ENCODE measurements at regions not wholly inside any gene's neighbourhood (a gene's known extent, or its start where the extent isn't known, plus 50 kb on each side); places are given as distances from the start of the nearest gene placed in this dataset.

- DNase-seq (ENCODE audit: low spot score) (no peak), ATAC-seq (no peak)
- Mint-ChIP-seq H3K27me3 (ENCODE audit: low read depth) (no peaks in the 10 kb centered on the region), H3K4me3 (no peak overlapping the region), H3K27ac (no peak overlapping the region), H3K36me3 (peaks cover 3% of the 10 kb centered on the region), H3K4me1 (peaks cover 8% of the 10 kb centered on the region; the same call in 1 of the 2 replicates), H3K9me3 (peaks cover 45% of the 10 kb centered on the region)
- POLR2A ChIA-PET, result no interaction called here
- CTCF ChIA-PET, result no interaction called here
- TF ChIP-seq TCF7 (CRISPR knock-in tag; IDR thresholded peaks at IDR 0.05; ENCODE audit: low read depth) (no peak), NFE2L1 (CRISPR knock-in tag; IDR thresholded peaks at IDR 0.05) (no peak), SP1 (CRISPR knock-in tag; conservative IDR thresholded peaks at IDR 0.05) (no peak), ZNF416 (CRISPR knock-in tag; IDR thresholded peaks at IDR 0.05) (no peak), ATF6 (CRISPR knock-in tag; IDR thresholded peaks at IDR 0.05) (no peak), GTF2I (CRISPR knock-in tag; conservative IDR thresholded peaks at IDR 0.05) (no peak), ATF2 (CRISPR knock-in tag; IDR thresholded peaks at IDR 0.05; ENCODE audit: borderline replicate concordance, low read depth) (no peak), ETV6 (CRISPR knock-in tag; IDR thresholded peaks at IDR 0.05) (no peak)
Measured at GRCh38 chr15:96138985-96139384, 191.5 kb upstream of the NR2F2 start.

- ATAC-seq (no peak), DNase-seq (ENCODE audit: low spot score) (no peak)
- no peak overlapping the region for H3K27ac Mint-ChIP-seq
- ChIA-PET CTCF (no interaction called here), POLR2A (no interaction called here)
- no peak overlapping the region for H3K4me3 Mint-ChIP-seq
- TF ChIP-seq PREB (CRISPR knock-in tag; IDR thresholded peaks at IDR 0.05; ENCODE audit: borderline replicate concordance), result no peak
- no peak for TF ChIP-seq NFE2L1 (CRISPR knock-in tag; IDR thresholded peaks at IDR 0.05)
- no peak for TF ChIP-seq ZNF281 (CRISPR knock-in tag; IDR thresholded peaks at IDR 0.05)
- no peak for TF ChIP-seq TEAD4 (CRISPR knock-in tag; IDR thresholded peaks at IDR 0.05)
- TF ChIP-seq NR2C2 (CRISPR knock-in tag; IDR thresholded peaks at IDR 0.05), result no peak
- no peak for TF ChIP-seq GABPB1 (CRISPR knock-in tag; IDR thresholded peaks at IDR 0.05)
- TF ChIP-seq ZNF423 (CRISPR knock-in tag; IDR thresholded peaks at IDR 0.05), result no peak
- TF ChIP-seq ATF3 (CRISPR knock-in tag; conservative IDR thresholded peaks at IDR 0.05), result no peak
- no peak for TF ChIP-seq ATF1 (CRISPR knock-in tag; IDR thresholded peaks at IDR 0.05)
- TF ChIP-seq MYBL2 (CRISPR knock-in tag; IDR thresholded peaks at IDR 0.05), result no peak
- TF ChIP-seq ZNF317 (CRISPR knock-in tag; IDR thresholded peaks at IDR 0.05; ENCODE audit: borderline replicate concordance, low read depth), result no peak
- no peak for TF ChIP-seq NFATC4 (CRISPR knock-in tag; IDR thresholded peaks at IDR 0.05)
- TF ChIP-seq ZNF219 (CRISPR knock-in tag; IDR thresholded peaks at IDR 0.05; ENCODE audit: borderline replicate concordance), result no peak
- TF ChIP-seq ZNF263 (CRISPR knock-in tag; IDR thresholded peaks at IDR 0.05; ENCODE audit: low read depth), result no peak
- no peak for TF ChIP-seq USF1 (CRISPR knock-in tag; IDR thresholded peaks at IDR 0.05)
- no peak for TF ChIP-seq FOXJ3 (CRISPR knock-in tag; IDR thresholded peaks at IDR 0.05; ENCODE audit: borderline replicate concordance)
- no peak for TF ChIP-seq E2F5 (CRISPR knock-in tag; IDR thresholded peaks at IDR 0.05)
- TF ChIP-seq ZNF671 (CRISPR knock-in tag; IDR thresholded peaks at IDR 0.05), result no peak
- H3K9me3 Mint-ChIP-seq, result peaks cover 36% of the 10 kb centered on the region
- H3K4me1 Mint-ChIP-seq, result peaks cover 14% of the 10 kb centered on the region; the same call in 1 of the 2 replicates
- peaks cover 3% of the 10 kb centered on the region for H3K27me3 Mint-ChIP-seq (ENCODE audit: low read depth)
- H3K36me3 Mint-ChIP-seq, result peaks cover 3% of the 10 kb centered on the region
Measured at GRCh38 chr15:96142498-96142897, 188.0 kb upstream of the NR2F2 start.
